OCI-LY7 (cell line): ENCODE measurements at regions not wholly inside any gene's neighbourhood (a gene's known extent, or its start where the extent isn't known, plus 50 kb on each side); places are given as distances from the start of the nearest gene placed in this dataset.

Experiments
- BruUV-seq: library from RNA; stranded (reverse); fragments of 400-500 nt; replicated peaks from 2 replicates; lab custom pipeline; 2021; lab: Mats Ljungman, UMichigan
- CTCF ChIA-PET: fragments of 300-600 bp; sonication (Branson Sonifier 250); formaldehyde crosslinking; loops from one replicate; lab custom pipeline; 2022; ENCODE audit warnings: antibody characterized with exemption; ENCODE audit not compliant: unreplicated experiment; lab: Charles Lee
- POLR2A ChIA-PET: fragments of 300-600 bp; sonication (Branson Sonifier 250); formaldehyde crosslinking; loops from one replicate; lab custom pipeline; 2022; ENCODE audit warnings: antibody characterized with exemption; lab: Charles Lee
- DNase-seq: peaks from one replicate; pipeline ENCODE4 v3.0.0-alpha.2; 2015; ENCODE audit warnings: low spot score
- H2AFZ ChIP-seq: fragments of 200-600 bp; sonication (generic), shearing (Covaris generic); 2 replicates; pipeline ENCODE4 v1.6.1; 2014; ENCODE audit warnings: mild to moderate bottlenecking, antibody characterized with exemption, low read length, moderate library complexity
- H3K27ac ChIP-seq: fragments of 200-600 bp; sonication (generic); 2 replicates; pipeline ENCODE4 v1.5.1; 2014; ENCODE audit warnings: mixed run types, low read depth, mild to moderate bottlenecking, moderate library complexity, low read length, inconsistent platforms; ENCODE audit not compliant: poor library complexity, severe bottlenecking
- H3K36me3 ChIP-seq: fragments of 200-600 bp; sonication (generic); 2 replicates; pipeline ENCODE4 v1.6.1; 2014; ENCODE audit warnings: mild to moderate bottlenecking, antibody characterized with exemption, low read length, moderate library complexity, mixed read lengths; ENCODE audit not compliant: insufficient read depth
- H3K4me1 ChIP-seq: fragments of 200-600 bp; sonication (generic); 2 replicates; pipeline ENCODE4 v1.5.1; 2014; ENCODE audit warnings: mild to moderate bottlenecking, low read length; ENCODE audit not compliant: insufficient read depth, poor library complexity, severe bottlenecking
- H3K4me2 ChIP-seq: fragments of 200-600 bp; sonication (generic); 2 replicates; pipeline ENCODE4 v1.6.1; 2014; ENCODE audit warnings: mild to moderate bottlenecking, low read length
- H3K4me3 ChIP-seq: fragments of 200-600 bp; sonication (generic); 2 replicates; pipeline ENCODE4 v1.5.1; 2014; ENCODE audit warnings: mild to moderate bottlenecking, low read depth, low read length; ENCODE audit not compliant: poor library complexity, severe bottlenecking
- H3K79me2 ChIP-seq: fragments of 200-600 bp; sonication (generic); 2 replicates; pipeline ENCODE4 v1.6.1; 2016; ENCODE audit warnings: low read depth, mild to moderate bottlenecking, low read length, moderate library complexity, mixed read lengths; ENCODE audit not compliant: insufficient read depth
- H3K9me2 ChIP-seq: fragments of 200-600 bp; sonication (generic); 2 replicates; pipeline ENCODE4 v1.6.1; 2016; ENCODE audit warnings: mild to moderate bottlenecking, low read length, mixed read lengths; ENCODE audit not compliant: insufficient read depth
- H3K9me3 ChIP-seq: fragments of 200-600 bp; sonication (generic); 2 replicates; pipeline ENCODE4 v1.6.1; 2014; ENCODE audit warnings: mild to moderate bottlenecking, mixed run types, low read length, mixed read lengths
- H4K20me1 ChIP-seq: fragments of 200-600 bp; sonication (generic); 2 replicates; pipeline ENCODE4 v1.6.1; 2014; ENCODE audit warnings: mild to moderate bottlenecking, antibody characterized with exemption, low read length, moderate library complexity, mixed read lengths; ENCODE audit not compliant: insufficient read depth
- CTCF ChIP-seq: fragments of 200-600 bp; sonication (generic); conservative IDR thresholded peaks from 2 replicates; pipeline ENCODE4 v1.5.1; 2014; ENCODE audit warnings: mild to moderate bottlenecking, antibody characterized with exemption, low read length, moderate library complexity, mixed read lengths
- EZH2phosphoT487 ChIP-seq: fragments of 200-600 bp; sonication (generic); IDR thresholded peaks from 2 replicates; pipeline ENCODE4 v1.6.1; 2018; ENCODE audit warnings: low read depth, borderline replicate concordance, mild to moderate bottlenecking, mixed run types, antibody characterized with exemption, low read length, moderate library complexity, mixed read lengths
- intact Hi-C: fragments of 100-400 bp; cut with micrococcal nuclease; formaldehyde crosslinking; loops from one replicate; pipeline ENCODE4 v1.10.0; 2022; ENCODE audit not compliant: unreplicated experiment

- Histone ChIP-seq H3K4me1 (no peaks in the 10 kb centered on the region), H2AFZ (no peak overlapping the region), H3K4me3 (no peak overlapping the region), H3K9me3 (no peaks in the 10 kb centered on the region), H3K4me2 (no peak overlapping the region), H3K79me2 (no peaks in the 10 kb centered on the region), H3K27ac (no peak overlapping the region), H3K9me2 (no peaks in the 10 kb centered on the region), H4K20me1 (no peaks in the 10 kb centered on the region), H3K36me3 (no peaks in the 10 kb centered on the region)
- CTCF ChIA-PET = no interaction called here
- no TSS peak for BruUV-seq
- TF ChIP-seq CTCF = no peak
- no peak for TF ChIP-seq EZH2phosphoT487
- intact Hi-C loops = no loop called here
- POLR2A ChIA-PET = no interaction called here
- DNase-seq = no peak
Observed at GRCh38 chrX:9134366-9134765, 100.4 kb upstream of the FAM9B start.

GRCh38 chrX:9135901-9136510, 102.1 kb upstream of the FAM9B start:
- Histone ChIP-seq H3K27ac (no peak overlapping the region), H3K9me2 (no peaks in the 10 kb centered on the region), H2AFZ (no peak overlapping the region), H3K4me2 (no peak overlapping the region), H3K79me2 (no peaks in the 10 kb centered on the region), H3K9me3 (no peaks in the 10 kb centered on the region), H4K20me1 (no peaks in the 10 kb centered on the region), H3K4me1 (no peaks in the 10 kb centered on the region), H3K4me3 (no peak overlapping the region), H3K36me3 (no peaks in the 10 kb centered on the region)
- ChIA-PET POLR2A (interaction anchor here (1.1 kb wide), 1 partner anchor 21 kb away, joined by 4 read pairs; no protein-coding TSS in a partner anchor), CTCF (no interaction called here)
- intact Hi-C loops = no loop called here
- no peak for DNase-seq
- TF ChIP-seq EZH2phosphoT487 (no peak), CTCF (no peak)
- no TSS peak for BruUV-seq

- Histone ChIP-seq H3K4me1 (no peaks in the 10 kb centered on the region), H3K27ac (no peak overlapping the region), H3K4me2 (no peak overlapping the region), H2AFZ (no peak overlapping the region), H3K4me3 (no peak overlapping the region), H4K20me1 (no peaks in the 10 kb centered on the region), H3K9me2 (no peaks in the 10 kb centered on the region), H3K9me3 (no peaks in the 10 kb centered on the region), H3K79me2 (no peaks in the 10 kb centered on the region), H3K36me3 (no peaks in the 10 kb centered on the region)
- intact Hi-C loops = no loop called here
- BruUV-seq = no TSS peak
- ChIA-PET POLR2A (interaction anchor here (1.1 kb wide), 1 partner anchor 22 kb away, joined by 4 read pairs; no protein-coding TSS in a partner anchor), CTCF (no interaction called here)
- no peak for DNase-seq
- TF ChIP-seq EZH2phosphoT487 = no peak
- no peak for TF ChIP-seq CTCF
Observed at GRCh38 chrX:9137152-9137551, 103.2 kb upstream of the FAM9B start.
